ENCODE measurements at regions not wholly inside any gene's neighbourhood (a gene's known extent, or its start where the extent isn't known, plus 50 kb on each side); places are given as distances from the start of the nearest gene placed in this dataset.

GRCh38 chr5:9742848-9743247, 112.7 kb upstream of the TAS2R1 start:
- no peaks in the 10 kb centered on the region for H4K20me1 ChIP-seq (ENCODE audit: insufficient read depth, low read length)
- no peak overlapping the region for H3K9ac ChIP-seq (ENCODE audit: low read length)
- H3K9me2 ChIP-seq (ENCODE audit: low read depth, low read length): no peaks in the 10 kb centered on the region
- TF ChIP-seq CTCF (IDR thresholded peaks at IDR 0.05; ENCODE audit: low read length): no peak
- no peak for TF ChIP-seq EZH2 (IDR thresholded peaks at IDR 0.05; ENCODE audit: borderline replicate concordance, low read length)
- H3K4me2 ChIP-seq (ENCODE audit: low read length): no peak overlapping the region
- H3K79me2 ChIP-seq (ENCODE audit: insufficient read depth, low read length): no peaks in the 10 kb centered on the region
- H3K4me3 ChIP-seq (ENCODE audit: low read depth, low read length, poor library complexity, severe bottlenecking): no peak overlapping the region
- H3K4me1 ChIP-seq (ENCODE audit: insufficient read depth, low read length, severe bottlenecking): no peaks in the 10 kb centered on the region
- H3K27me3 ChIP-seq (ENCODE audit: insufficient read depth, low read length): no peaks in the 10 kb centered on the region
- H3F3A ChIP-seq (ENCODE audit: insufficient read depth, low read length): no peaks in the 10 kb centered on the region
- H2AFZ ChIP-seq (ENCODE audit: low read length): no peak overlapping the region
- H3K27ac ChIP-seq (ENCODE audit: low read depth, low read length, poor library complexity, severe bottlenecking): no peak overlapping the region
- no peaks in the 10 kb centered on the region for H3K36me3 ChIP-seq (ENCODE audit: insufficient read depth, low read length)
- no peaks in the 10 kb centered on the region for H3K9me3 ChIP-seq (ENCODE audit: low read length)

GRCh38 chr5:9739135-9739534, 109.0 kb upstream of the TAS2R1 start:
- no peak overlapping the region for H3K27ac ChIP-seq (ENCODE audit: low read depth, low read length, poor library complexity, severe bottlenecking)

GRCh38 chr5:9737265-9737664, 107.1 kb upstream of the TAS2R1 start:
- no peak overlapping the region for H3K4me3 ChIP-seq (ENCODE audit: low read depth, low read length, poor library complexity, severe bottlenecking)
- no peaks in the 10 kb centered on the region for H3F3A ChIP-seq (ENCODE audit: insufficient read depth, low read length)
- no peak overlapping the region for H3K9ac ChIP-seq (ENCODE audit: low read length)
- H3K27ac ChIP-seq (ENCODE audit: low read depth, low read length, poor library complexity, severe bottlenecking): no peak overlapping the region
- no peaks in the 10 kb centered on the region for H4K20me1 ChIP-seq (ENCODE audit: insufficient read depth, low read length)
- H2AFZ ChIP-seq (ENCODE audit: low read length): no peak overlapping the region
- H3K36me3 ChIP-seq (ENCODE audit: insufficient read depth, low read length): no peaks in the 10 kb centered on the region
- H3K4me1 ChIP-seq (ENCODE audit: insufficient read depth, low read length, severe bottlenecking): no peaks in the 10 kb centered on the region
- no peaks in the 10 kb centered on the region for H3K79me2 ChIP-seq (ENCODE audit: insufficient read depth, low read length)
- H3K27me3 ChIP-seq (ENCODE audit: insufficient read depth, low read length): no peaks in the 10 kb centered on the region
- no peaks in the 10 kb centered on the region for H3K9me3 ChIP-seq (ENCODE audit: low read length)
- no peaks in the 10 kb centered on the region for H3K9me2 ChIP-seq (ENCODE audit: low read depth, low read length)
- H3K4me2 ChIP-seq (ENCODE audit: low read length): no peak overlapping the region
- TF ChIP-seq EZH2 (IDR thresholded peaks at IDR 0.05; ENCODE audit: borderline replicate concordance, low read length): no peak
- TF ChIP-seq CTCF (IDR thresholded peaks at IDR 0.05; ENCODE audit: low read length): no peak

More at GRCh38 chr5:9739135-9739534, 109.0 kb upstream of the TAS2R1 start:
- H3K27me3 ChIP-seq (ENCODE audit: insufficient read depth, low read length): no peaks in the 10 kb centered on the region
- no peaks in the 10 kb centered on the region for H4K20me1 ChIP-seq (ENCODE audit: insufficient read depth, low read length)
- no peak overlapping the region for H2AFZ ChIP-seq (ENCODE audit: low read length)
- H3K4me1 ChIP-seq (ENCODE audit: insufficient read depth, low read length, severe bottlenecking): no peaks in the 10 kb centered on the region
- no peak overlapping the region for H3K9ac ChIP-seq (ENCODE audit: low read length)
- H3K79me2 ChIP-seq (ENCODE audit: insufficient read depth, low read length): no peaks in the 10 kb centered on the region
- no peaks in the 10 kb centered on the region for H3K9me2 ChIP-seq (ENCODE audit: low read depth, low read length)
- no peak overlapping the region for H3K4me3 ChIP-seq (ENCODE audit: low read depth, low read length, poor library complexity, severe bottlenecking)
- no peaks in the 10 kb centered on the region for H3K36me3 ChIP-seq (ENCODE audit: insufficient read depth, low read length)
- no peaks in the 10 kb centered on the region for H3F3A ChIP-seq (ENCODE audit: insufficient read depth, low read length)
- no peaks in the 10 kb centered on the region for H3K9me3 ChIP-seq (ENCODE audit: low read length)
- TF ChIP-seq EZH2 (IDR thresholded peaks at IDR 0.05; ENCODE audit: borderline replicate concordance, low read length) (no peak), CTCF (IDR thresholded peaks at IDR 0.05; ENCODE audit: low read length) (no peak)
- no peak overlapping the region for H3K4me2 ChIP-seq (ENCODE audit: low read length)
